Stimulated activated CD8-positive, alpha-beta memory T cell treated with anti-CD3 and anti-CD28 coated beads, Interleukin-7, amount 100 ng/mL, for 4 hours (primary cell): ENCODE measurements at regions not wholly inside any gene's neighbourhood (a gene's known extent, or its start where the extent isn't known, plus 50 kb on each side); places are given as distances from the start of the nearest gene placed in this dataset.

ENCODE experiments used
- DNase-seq, 2 donors: peaks; one replicate each; pipeline ENCODE4 v3.0.0-alpha.2; 2020; ENCODE audit warnings: low read depth in 2 of 2

- DNase-seq: peak; percentile 38 to 66
These were observed 63.9 kb upstream of the AHR start for GRCh38 chr7:17234398-17235031.

GRCh38 chr7:17236171-17236570, 62.3 kb upstream of the AHR start:
- DNase-seq: no peak

GRCh38 chr7:17236603-17237002, 61.8 kb upstream of the AHR start:
- no peak for DNase-seq

- no peak for DNase-seq
These were observed 59.4 kb upstream of the AHR start for GRCh38 chr7:17239046-17239445.

- DNase-seq: no peak
These were observed 58.5 kb upstream of the AHR start for GRCh38 chr7:17239683-17240521.

GRCh38 chr7:17242504-17242903, 55.9 kb upstream of the AHR start:
- no peak for DNase-seq

GRCh38 chr7:17244786-17245185, 53.7 kb upstream of the AHR start:
- no peak for DNase-seq

GRCh38 chr7:17247357-17247756, 51.1 kb upstream of the AHR start:
- no peak for DNase-seq

GRCh38 chr7:17248527-17248926, 49.9 kb upstream of the AHR start:
- DNase-seq: no peak
